ENCODE measurements at regions not wholly inside any gene's neighbourhood (a gene's known extent, or its start where the extent isn't known, plus 50 kb on each side); places are given as distances from the start of the nearest gene placed in this dataset.

DNA sequence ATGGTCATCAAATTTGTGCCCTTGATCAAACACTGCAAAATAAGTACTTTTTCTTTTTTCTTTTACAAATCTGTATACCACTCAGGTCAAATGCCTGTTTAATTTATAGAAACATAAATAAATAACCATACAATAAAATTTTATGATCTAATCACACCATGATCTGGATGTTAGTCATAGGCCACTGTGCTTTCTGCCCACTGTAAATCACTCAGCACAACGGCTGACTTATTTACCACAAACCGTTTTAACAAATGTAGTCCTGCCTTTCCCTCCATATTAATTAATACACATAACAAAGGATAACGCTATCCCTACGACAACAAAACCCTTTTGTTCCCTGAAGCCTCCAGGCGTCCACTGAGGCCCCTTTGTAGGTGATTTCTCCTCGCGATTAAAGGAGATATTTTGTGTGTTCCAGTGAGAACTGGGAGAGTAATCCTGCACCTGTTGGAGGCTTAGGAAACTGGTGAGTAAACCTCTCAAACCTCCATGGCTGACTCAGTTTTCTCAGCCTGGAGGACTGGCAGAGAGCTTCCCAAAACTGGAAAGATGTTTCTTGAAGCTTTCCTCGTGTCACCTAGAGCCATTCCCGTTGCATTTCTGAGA lies 477.1 kb upstream of the SGCG start:
- DNase-seq: no peak

- no peak for DNase-seq
These were observed 472.8 kb upstream of the SGCG start for GRCh38 chr13:22707946-22708345.

DNA sequence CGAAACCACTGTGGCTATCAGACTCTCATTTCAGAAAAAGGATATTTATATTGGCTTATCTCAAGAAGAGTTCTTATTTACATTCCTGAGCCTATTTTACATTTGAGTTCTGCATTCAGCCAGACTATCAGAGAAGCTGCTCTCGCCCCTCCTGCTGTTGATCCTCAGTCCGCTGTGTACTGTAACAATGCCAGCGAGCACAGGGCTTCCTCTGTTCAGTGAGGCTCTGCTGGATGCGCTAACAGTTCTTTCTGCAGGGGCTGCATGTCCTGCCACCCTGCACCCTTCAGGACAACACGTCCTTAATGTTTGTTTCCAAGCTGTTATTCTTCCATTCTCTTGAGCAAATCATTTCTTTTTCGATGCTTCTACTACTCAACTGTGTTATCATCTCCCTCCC lies 463.7 kb upstream of the SGCG start:
- DNase-seq: no peak

- DNase-seq: no peak
These were observed 454.1 kb upstream of the SGCG start for GRCh38 chr13:22726726-22727125.

GRCh38 chr13:22735011-22735995 lies 445.5 kb upstream of the SGCG start:
- no peak for DNase-seq

DNA sequence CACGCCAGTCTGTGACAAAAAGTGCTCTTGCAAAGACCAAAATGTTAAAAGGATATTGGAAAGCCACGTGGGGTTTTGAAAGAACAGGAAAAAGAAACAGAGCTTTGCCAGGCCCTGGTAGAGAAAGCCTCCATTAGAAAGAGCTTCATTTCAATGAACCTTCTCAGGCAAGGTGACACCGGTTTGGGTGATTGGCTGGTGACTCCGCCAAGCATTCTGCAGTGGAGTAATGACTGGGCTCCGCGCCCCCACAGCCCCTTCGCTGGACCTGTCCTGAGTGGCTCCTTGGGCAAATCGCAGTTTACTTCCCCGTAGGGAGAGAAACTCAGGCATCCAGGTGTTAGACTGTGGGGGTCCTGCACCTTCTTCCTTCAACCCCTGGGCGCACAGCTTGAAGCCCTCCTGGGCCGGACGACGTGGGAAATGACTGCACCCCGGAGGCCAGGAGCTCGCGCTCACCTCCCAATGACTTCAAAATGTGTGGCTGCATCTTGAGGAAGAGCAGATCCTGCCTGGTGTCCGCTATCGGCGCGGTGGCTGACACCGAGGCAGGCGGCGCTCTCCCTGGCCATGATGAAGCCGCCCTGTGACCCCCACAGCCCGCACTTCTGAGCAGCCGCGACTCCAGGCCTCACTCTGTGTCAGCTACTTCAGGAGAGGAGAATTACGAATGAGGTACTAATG lies 444.6 kb upstream of the SGCG start:
- no peak for DNase-seq

DNA sequence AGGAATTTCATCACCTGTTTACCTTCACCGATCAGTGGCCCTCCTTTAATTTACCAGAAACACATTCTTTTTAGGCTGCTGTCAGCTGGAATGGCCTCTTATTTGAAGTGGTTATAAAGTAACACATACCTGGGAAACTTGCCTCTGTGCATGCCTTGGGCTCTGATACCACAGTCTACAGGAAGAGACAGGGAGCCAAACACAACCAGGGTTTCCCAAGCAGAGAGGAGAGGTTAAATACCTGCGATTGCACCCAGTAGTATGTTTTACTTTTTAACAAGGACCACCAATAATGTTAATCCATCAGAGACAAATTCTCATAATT lies 444.0 kb upstream of the SGCG start:
- no peak for DNase-seq

GRCh38 chr13:22738357-22738756 lies 442.4 kb upstream of the SGCG start:
- no peak for DNase-seq

DNA sequence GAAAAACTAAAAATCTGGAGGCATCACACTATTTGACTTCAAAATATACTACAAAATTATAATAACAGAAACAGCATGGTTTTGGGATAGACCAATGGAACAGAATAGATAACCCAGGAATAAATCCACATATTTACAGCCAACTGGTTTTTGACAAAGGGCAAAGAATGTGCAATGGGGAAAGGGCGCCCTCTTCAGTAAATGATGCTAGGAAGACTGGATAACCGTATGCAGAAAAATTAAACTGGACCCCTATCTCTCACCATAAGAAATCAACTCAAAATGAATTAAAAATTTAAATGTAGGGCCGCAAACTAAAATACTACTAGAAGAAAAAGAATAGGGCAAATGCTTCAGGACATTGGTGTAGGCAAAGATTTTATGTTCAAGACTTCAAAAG lies 440.5 kb upstream of the SGCG start:
- DNase-seq: no peak

DNA sequence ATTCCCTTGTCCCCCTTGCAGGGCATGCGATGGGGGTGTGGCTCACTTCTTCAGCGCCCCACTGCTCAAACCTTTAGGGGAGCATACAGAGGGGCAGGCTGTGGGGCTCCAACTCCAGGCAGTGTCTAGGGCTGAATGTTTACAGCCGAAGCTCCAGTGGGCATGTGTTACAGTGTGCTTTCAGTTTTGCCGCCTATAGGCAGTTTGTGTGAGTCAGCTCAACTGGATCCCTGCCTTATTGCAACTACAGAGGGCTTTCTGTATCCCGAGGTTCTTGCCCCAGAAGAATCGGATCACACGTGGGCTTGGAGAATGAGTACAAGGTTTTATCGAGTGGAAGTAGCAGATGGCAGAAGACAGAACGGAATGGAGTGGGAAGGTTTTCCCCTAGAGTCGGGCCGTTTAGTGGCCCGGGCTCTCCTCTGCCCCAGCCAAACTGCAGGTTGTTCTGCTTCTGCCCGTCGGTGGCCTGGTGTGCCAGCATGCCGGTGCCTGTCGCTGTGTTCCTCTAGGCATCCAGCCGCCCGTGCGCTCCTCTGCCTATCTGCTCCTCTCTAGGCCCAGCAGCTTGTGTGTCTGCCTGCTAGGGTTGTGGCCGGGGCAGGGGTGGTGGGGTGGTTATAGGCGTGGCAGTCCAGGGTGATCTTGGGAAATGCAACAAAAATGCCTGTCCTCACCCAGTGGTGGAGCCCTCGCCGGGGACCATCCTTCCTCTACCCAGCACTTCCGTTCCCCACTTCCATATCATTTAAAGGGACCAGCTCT lies 435.9 kb upstream of the SGCG start:
- no peak for DNase-seq

DNA sequence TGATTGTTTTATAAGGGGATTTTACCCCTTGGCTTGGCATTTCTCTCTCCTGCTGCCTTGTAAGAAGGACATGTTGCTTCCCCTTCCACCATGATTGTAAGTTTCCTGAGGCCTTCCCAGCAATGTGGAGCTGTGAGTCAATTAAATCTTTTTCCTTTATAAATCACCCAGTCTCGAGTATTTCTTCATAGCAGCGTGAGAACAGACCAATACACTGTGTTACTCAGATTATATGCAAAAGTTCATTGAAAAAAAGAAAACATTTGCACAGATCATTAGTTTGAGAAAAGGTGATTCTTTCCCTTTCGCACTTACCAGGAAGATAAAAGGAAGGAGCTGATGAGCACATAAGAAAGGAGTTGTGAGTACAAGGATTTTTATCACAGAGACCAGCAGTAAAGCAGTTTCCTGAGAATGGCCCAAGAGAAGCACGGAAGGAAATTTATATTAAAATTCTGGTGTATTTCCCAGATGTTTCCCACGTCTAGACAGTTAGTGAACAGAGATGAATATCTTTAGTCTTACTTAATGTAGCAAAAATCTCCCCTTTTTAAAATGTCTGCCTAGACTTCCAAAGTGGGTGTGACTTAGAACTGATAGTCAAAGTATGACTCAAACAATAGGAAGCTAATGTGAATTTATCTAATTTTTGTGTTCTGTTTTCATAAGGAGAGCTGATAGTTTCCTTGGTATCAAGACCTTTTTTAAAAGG lies 431.8 kb upstream of the SGCG start:
- no peak for DNase-seq

DNA sequence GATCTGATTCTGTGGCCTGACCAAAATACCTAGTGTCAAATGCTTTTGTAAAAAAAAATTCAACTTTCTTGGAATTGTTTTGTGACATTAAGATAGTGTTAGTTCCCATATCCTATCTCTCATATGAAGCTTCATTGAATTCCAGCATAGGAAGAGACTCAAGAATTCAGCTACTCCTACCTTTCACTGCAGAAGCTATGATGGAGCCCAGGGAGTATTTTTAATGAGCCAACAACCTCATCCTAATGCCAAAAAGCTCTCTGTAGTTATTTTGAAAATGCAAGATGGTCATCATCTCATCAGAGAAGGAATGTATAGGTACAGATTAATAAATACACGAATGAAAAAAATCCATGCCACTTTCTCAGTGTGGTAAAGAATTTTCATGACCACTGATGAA lies 431.2 kb upstream of the SGCG start:
- no peak for DNase-seq

DNA sequence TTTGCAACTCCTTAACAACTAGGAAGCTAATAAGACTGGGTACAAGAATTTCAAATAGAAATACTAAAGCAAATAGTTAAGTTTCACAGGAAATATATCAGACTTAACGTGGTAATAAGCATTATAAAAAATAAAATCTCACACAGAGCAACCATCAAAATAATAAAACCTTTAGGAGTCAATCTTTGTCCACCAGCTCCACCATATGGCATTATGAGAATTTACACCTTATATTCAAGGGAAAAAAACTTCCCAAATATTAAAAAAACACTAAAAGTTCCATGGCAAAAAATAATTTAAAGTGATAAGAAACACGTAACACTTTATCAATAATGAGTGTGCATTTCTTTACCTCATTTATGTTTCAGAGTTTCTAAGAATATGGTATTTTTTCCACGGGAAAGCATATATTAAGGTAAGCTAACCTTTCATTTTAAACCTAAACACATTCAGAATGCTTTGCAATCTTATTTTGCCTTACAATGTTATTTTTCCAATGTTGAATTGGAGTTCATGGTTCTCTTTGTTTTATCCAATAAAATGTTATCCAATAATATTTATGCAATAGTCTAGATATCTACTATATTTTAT lies 423.2 kb upstream of the SGCG start:
- no peak for DNase-seq

DNA sequence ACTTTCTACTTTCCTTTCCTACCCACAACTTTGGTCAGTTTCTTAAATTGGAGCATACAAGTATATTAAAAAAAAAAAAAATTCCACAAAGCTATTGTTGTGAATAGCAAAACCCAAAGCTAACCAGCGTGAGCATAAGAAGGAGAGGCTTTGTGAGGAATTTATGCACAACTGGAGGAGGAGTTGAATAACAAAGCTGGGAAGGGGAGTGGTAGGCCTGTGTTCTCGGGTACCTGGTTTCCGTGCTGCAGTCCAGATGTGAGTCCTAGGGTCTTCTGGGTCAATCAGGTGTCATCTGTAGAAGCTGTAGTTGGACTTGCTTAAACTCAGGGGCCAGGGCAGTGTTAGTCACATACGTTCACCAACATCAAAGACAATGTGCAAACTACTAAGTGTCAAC lies 422.5 kb upstream of the SGCG start:
- DNase-seq: no peak

GRCh38 chr13:22761709-22762108 lies 419.1 kb upstream of the SGCG start:
- DNase-seq: no peak

DNA sequence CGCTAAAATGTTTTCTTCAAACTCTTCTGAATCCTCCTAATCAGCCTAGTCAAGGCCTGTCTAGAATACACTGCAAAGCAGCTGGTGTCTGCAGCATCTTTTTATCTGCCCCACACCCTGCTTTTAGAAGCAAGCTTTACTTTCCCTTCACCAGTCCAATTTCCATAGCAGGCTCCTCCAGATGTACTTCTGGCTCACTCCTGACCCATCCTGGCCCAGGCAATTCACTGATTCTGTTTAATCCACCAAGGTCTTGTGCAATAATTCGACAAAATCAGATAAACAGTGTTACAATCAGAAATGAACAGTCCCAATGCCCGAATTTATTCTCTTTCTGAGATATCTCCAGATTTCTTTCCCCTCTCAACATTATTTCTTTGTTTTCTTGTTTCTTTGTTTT lies 415.2 kb upstream of the SGCG start:
- no peak for DNase-seq

DNA sequence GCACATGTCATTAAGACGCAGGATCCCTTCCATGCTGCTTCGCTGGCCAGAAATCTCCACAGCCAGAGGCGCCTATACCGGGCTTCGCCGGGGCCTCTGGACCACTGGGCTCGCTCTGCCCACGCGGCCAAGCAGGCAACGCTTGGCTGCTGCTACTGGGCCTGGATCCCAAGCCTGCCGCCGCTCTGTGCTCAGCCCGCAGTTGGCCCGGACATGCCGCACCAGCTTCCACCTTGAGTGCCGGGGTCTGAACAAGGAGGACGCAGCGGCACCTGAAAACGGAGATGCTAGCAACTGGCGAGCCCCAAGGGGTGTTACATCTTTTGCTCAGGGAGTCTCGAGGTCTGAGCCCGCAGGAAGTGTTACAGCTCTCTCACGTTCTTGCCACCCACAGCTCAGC lies 409.9 kb upstream of the SGCG start:
- DNase-seq: no peak

DNA sequence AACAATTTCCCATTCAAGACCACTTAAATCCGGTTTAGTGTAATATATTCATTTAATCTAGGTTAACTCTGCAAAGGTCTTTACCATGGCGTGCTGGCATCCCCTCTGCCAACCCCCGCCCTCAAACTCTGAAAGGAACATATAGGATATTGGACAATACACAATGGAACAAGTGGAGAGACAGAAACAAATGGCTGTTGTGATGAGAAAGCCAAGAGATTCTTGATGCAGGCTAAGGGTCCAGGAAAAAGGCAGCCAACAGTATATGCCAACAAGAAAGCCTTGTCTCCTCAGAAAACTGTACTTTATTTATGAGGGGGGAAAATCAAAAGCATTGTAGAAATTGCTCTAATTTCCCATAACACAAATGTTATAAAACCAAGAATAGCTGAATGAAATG lies 407.3 kb upstream of the SGCG start:
- DNase-seq: no peak

DNA sequence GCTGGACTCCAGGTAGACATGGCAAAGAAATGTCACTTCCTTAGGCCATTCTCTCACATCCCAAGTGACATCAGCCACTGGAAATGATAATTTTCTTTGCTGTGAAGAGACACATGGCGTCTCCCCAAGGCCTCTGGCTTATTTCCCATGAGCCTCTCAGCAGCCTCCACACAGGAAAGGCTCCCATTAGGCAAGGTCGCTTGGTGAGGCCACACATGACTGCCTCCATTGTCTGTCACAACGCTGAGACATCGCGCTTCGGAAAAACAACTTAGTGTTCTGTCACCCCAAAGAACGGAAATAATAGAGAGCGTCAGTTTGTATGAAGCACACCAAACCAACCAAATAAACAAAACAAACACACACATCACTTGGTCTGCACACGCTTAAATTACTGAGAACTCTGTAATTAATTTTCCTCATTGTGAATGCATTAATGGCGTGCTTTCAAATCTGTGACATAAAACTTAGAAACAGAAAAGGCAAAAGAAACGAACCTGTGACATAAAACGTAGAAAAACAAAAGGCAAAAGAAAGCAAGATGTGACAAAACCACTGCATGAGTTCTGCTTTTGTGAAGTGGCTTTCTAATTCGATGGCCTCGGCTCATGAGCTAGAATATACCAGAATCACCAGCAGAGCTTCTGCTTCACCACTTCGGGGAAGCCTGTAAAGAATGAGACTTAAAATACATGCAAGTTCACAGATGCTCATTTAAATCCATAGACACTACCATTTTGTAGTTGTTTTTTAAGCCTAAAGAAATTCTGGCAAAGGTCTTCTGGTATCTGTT lies 404.2 kb upstream of the SGCG start:
- DNase-seq: no peak

DNA sequence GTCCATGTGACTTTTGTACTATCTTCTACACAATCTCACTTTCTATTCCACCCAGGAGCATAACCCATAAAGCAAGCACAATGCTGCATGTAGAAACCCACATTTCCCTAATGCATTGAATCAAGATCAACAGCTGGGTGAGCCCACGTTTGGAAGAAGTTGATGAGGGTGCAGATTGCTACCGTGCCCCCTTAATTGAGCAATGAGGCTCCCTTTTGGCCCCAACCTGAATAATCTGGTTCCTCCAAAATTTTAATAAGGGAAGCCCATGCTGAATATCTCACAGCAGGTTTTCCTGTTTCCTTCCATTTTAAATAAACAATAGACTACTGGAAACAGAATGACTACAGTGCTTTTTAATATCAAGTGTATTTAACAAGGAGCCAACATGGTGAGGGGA lies 403.6 kb upstream of the SGCG start:
- no peak for DNase-seq

DNA sequence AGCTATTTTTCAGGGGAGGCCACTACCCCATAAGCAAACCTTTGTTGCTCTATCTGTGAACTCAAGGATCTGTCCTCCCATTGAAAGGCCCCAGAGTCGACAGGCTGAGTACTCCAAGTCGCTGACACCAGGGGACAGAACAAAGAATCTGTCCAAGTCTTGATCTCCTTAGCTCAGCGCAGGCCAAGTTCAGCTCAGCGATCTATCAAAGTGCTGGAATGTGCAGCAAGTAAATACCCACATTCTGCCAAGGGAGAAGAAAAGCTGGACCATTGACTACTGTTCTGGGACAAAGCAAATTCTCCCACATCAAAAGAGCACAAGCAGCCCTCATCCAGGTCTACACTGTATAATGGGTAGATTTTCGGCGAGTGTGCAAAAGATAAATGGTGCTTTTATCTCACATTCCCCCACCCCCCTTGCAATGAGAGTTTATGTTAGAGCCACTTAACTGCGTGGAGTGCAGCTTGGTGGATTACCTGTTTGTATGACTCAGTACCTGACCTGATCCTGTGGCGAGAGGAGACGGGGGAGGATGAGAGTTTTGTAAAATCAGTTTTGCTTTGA lies 391.7 kb upstream of the SGCG start:
- no peak for DNase-seq
